ENCODE measurements at regions not wholly inside any gene's neighbourhood (a gene's known extent, or its start where the extent isn't known, plus 50 kb on each side); places are given as distances from the start of the nearest gene placed in this dataset.

DNA sequence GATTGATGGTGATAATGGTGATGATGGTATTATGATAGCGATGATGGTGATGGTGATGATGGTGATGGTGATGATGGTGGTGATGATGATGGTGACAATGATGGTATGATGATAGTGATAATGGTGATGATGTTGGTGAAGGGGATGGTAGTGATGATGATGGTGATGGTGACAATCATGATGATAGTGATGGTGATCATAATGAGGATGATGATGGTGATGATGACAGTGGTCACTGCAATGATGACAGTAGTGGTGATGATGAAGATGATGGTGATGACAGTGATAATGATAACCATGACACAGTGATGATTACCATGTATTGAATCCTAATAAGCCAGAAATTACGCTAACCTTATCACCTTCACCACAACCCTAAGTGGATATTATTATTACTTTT, 128.2 kb downstream of the SHANK2 start:
- Histone ChIP-seq H3K9me3 (ENCODE audit: insufficient read depth, low read depth, low read length) (peaks cover 6% of the 10 kb centered on the region), H3K4me1 (ENCODE audit: insufficient read depth, low read length) (no peaks in the 10 kb centered on the region), H3K79me2 (ENCODE audit: insufficient read depth, low read length) (no peaks in the 10 kb centered on the region), H3K27me3 (ENCODE audit: insufficient read depth, low read length) (no peaks in the 10 kb centered on the region), H3K4me3 (ENCODE audit: insufficient read depth, low read depth, low read length) (no peak overlapping the region), H3K4me2 (ENCODE audit: low read length) (no peak overlapping the region), H2AFZ (ENCODE audit: low read depth, low read length) (no peak overlapping the region), H3K27ac (ENCODE audit: low read depth, low read length) (no peak overlapping the region), H3K36me3 (ENCODE audit: insufficient read depth, low read length) (no peaks in the 10 kb centered on the region), H4K20me1 (ENCODE audit: insufficient read depth, low read length) (no peaks in the 10 kb centered on the region), H3K9ac (ENCODE audit: low read length) (no peak overlapping the region)
- peaks cover 3% of the 10 kb centered on the region for H3K27me3 Mint-ChIP-seq (ENCODE audit: low read depth, unreplicated experiment)
- H3K36me3 Mint-ChIP-seq (ENCODE audit: low read depth, unreplicated experiment), result no peaks in the 10 kb centered on the region
- FAIRE-seq (no peak), DNase-seq (ENCODE audit: low read depth) (no peak)
- TF ChIP-seq, protein P1, sequence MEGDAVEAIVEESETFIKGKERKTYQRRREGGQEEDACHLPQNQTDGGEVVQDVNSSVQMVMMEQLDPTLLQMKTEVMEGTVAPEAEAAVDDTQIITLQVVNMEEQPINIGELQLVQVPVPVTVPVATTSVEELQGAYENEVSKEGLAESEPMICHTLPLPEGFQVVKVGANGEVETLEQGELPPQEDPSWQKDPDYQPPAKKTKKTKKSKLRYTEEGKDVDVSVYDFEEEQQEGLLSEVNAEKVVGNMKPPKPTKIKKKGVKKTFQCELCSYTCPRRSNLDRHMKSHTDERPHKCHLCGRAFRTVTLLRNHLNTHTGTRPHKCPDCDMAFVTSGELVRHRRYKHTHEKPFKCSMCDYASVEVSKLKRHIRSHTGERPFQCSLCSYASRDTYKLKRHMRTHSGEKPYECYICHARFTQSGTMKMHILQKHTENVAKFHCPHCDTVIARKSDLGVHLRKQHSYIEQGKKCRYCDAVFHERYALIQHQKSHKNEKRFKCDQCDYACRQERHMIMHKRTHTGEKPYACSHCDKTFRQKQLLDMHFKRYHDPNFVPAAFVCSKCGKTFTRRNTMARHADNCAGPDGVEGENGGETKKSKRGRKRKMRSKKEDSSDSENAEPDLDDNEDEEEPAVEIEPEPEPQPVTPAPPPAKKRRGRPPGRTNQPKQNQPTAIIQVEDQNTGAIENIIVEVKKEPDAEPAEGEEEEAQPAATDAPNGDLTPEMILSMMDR (IDR thresholded peaks at IDR 0.05; ENCODE audit: insufficient read depth, low read depth, low read length), result no peak
- no peak for TF ChIP-seq EZH2 (IDR thresholded peaks at IDR 0.05; ENCODE audit: insufficient read depth, low read length)
- H3K27ac Mint-ChIP-seq (ENCODE audit: unreplicated experiment), result no peak overlapping the region
- H3K9me3 Mint-ChIP-seq (ENCODE audit: unreplicated experiment), result no peaks in the 10 kb centered on the region
- no peak overlapping the region for H3K4me3 Mint-ChIP-seq (ENCODE audit: unreplicated experiment)
- H3K4me1 Mint-ChIP-seq (ENCODE audit: low read depth, unreplicated experiment), result peaks cover 1% of the 10 kb centered on the region

DNA sequence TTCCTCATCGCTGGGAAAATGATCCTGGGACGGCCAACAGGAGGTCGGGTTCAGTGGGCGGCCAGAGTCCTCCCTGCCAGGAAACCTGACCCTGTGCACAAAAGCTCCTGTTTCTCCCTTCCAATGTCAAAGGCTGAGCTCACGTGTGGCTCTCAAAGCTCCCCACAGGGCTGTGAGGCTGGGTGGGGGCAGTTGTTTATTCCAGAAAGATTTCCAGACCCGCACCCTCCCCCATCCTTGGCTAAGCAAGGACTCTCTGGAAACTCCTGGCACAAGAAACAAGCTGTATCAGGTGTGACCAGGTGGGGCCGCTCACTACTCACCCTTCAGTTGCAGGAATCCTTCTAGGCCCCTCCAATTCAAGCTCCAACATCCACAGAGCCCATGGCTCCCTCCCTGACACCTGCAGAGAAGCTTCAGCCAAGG, 131.9 kb downstream of the SHANK2 start:
- Mint-ChIP-seq H3K36me3 (ENCODE audit: low read depth, unreplicated experiment) (no peaks in the 10 kb centered on the region), H3K9me3 (ENCODE audit: unreplicated experiment) (no peaks in the 10 kb centered on the region), H3K4me1 (ENCODE audit: low read depth, unreplicated experiment) (peaks cover 9% of the 10 kb centered on the region), H3K27ac (ENCODE audit: unreplicated experiment) (no peak overlapping the region), H3K27me3 (ENCODE audit: low read depth, unreplicated experiment) (peaks cover 7% of the 10 kb centered on the region), H3K4me3 (ENCODE audit: unreplicated experiment) (no peak overlapping the region)
- DNase-seq (ENCODE audit: low read depth) (no peak), FAIRE-seq (no peak)
- H3K4me3 ChIP-seq (ENCODE audit: insufficient read depth, low read depth, low read length), result no peak overlapping the region
- H2AFZ ChIP-seq (ENCODE audit: low read depth, low read length), result no peak overlapping the region
- H3K9me3 ChIP-seq (ENCODE audit: insufficient read depth, low read depth, low read length), result peaks cover 6% of the 10 kb centered on the region
- no peak overlapping the region for H3K4me2 ChIP-seq (ENCODE audit: low read length)
- no peaks in the 10 kb centered on the region for H3K27me3 ChIP-seq (ENCODE audit: insufficient read depth, low read length)
- H3K36me3 ChIP-seq (ENCODE audit: insufficient read depth, low read length), result no peaks in the 10 kb centered on the region
- H3K4me1 ChIP-seq (ENCODE audit: insufficient read depth, low read length), result no peaks in the 10 kb centered on the region
- H3K9ac ChIP-seq (ENCODE audit: low read length), result no peak overlapping the region
- no peaks in the 10 kb centered on the region for H4K20me1 ChIP-seq (ENCODE audit: insufficient read depth, low read length)
- no peaks in the 10 kb centered on the region for H3K79me2 ChIP-seq (ENCODE audit: insufficient read depth, low read length)
- TF ChIP-seq EZH2 (IDR thresholded peaks at IDR 0.05; ENCODE audit: insufficient read depth, low read length), result no peak
- TF ChIP-seq, protein P1 (IDR thresholded peaks at IDR 0.05; ENCODE audit: insufficient read depth, low read depth, low read length), result no peak
- H3K27ac ChIP-seq (ENCODE audit: low read depth, low read length), result no peak overlapping the region

DNA sequence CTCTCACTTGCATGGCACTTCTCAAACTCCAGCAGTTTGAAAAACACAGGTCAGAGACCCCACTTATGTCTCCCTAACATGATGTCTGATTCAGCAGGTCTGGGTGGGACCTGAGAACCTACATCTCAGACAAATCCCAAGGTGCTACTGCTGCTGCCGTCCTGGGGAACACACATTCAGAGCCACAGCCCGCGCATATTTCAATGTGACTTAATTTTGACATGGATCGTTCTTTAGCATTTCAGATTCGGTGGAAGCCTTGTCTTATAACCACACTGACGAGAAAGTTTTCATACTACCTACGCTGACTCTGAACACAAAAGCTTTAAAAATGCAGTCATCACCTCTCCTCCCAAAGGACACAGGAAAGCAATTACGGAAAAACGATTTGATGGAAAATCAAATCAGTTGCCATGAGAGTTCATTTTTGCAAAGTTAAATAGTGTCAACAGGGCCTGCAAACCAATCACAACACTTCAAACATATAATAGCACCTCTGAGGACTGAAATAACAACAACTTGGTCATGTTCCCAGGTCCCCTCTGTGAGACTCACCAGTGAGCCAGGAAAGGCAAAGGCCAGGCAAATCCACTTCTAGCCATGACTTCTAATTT, 132.6 kb downstream of the SHANK2 start:
- H3K9ac ChIP-seq (ENCODE audit: low read length), result no peak overlapping the region
- no peaks in the 10 kb centered on the region for H3K79me2 ChIP-seq (ENCODE audit: insufficient read depth, low read length)
- no peaks in the 10 kb centered on the region for H3K4me1 ChIP-seq (ENCODE audit: insufficient read depth, low read length)
- Mint-ChIP-seq H3K27me3 (ENCODE audit: low read depth, unreplicated experiment) (peaks cover 7% of the 10 kb centered on the region), H3K4me1 (ENCODE audit: low read depth, unreplicated experiment) (peaks cover 9% of the 10 kb centered on the region), H3K36me3 (ENCODE audit: low read depth, unreplicated experiment) (no peaks in the 10 kb centered on the region), H3K27ac (ENCODE audit: unreplicated experiment) (no peak overlapping the region), H3K4me3 (ENCODE audit: unreplicated experiment) (no peak overlapping the region), H3K9me3 (ENCODE audit: unreplicated experiment) (no peaks in the 10 kb centered on the region)
- peaks cover 6% of the 10 kb centered on the region for H3K9me3 ChIP-seq (ENCODE audit: insufficient read depth, low read depth, low read length)
- no peak for DNase-seq (ENCODE audit: low read depth)
- H4K20me1 ChIP-seq (ENCODE audit: insufficient read depth, low read length), result no peaks in the 10 kb centered on the region
- H2AFZ ChIP-seq (ENCODE audit: low read depth, low read length), result no peak overlapping the region
- no peak overlapping the region for H3K4me3 ChIP-seq (ENCODE audit: insufficient read depth, low read depth, low read length)
- TF ChIP-seq, protein P1 (IDR thresholded peaks at IDR 0.05; ENCODE audit: insufficient read depth, low read depth, low read length), result no peak
- TF ChIP-seq EZH2 (IDR thresholded peaks at IDR 0.05; ENCODE audit: insufficient read depth, low read length), result no peak
- no peak overlapping the region for H3K27ac ChIP-seq (ENCODE audit: low read depth, low read length)
- H3K27me3 ChIP-seq (ENCODE audit: insufficient read depth, low read length), result no peaks in the 10 kb centered on the region
- no peak overlapping the region for H3K4me2 ChIP-seq (ENCODE audit: low read length)
- no peaks in the 10 kb centered on the region for H3K36me3 ChIP-seq (ENCODE audit: insufficient read depth, low read length)
- no peak for FAIRE-seq
